GM19351 (cell line): ENCODE measurements at regions not wholly inside any gene's neighbourhood (a gene's known extent, or its start where the extent isn't known, plus 50 kb on each side); places are given as distances from the start of the nearest gene placed in this dataset.

Experiments used
- ATAC-seq: cut with Tn5 transposase; IDR thresholded peaks from one replicate; pipeline ENCODE4 v1.9.1; 2021; ENCODE audit warnings: mild to moderate bottlenecking, moderate library complexity; ENCODE audit not compliant: unreplicated experiment

GRCh38 chr16:59941594-59941993 is 1207.5 kb upstream of the GOT2 start:
- ATAC-seq: no peak

DNA sequence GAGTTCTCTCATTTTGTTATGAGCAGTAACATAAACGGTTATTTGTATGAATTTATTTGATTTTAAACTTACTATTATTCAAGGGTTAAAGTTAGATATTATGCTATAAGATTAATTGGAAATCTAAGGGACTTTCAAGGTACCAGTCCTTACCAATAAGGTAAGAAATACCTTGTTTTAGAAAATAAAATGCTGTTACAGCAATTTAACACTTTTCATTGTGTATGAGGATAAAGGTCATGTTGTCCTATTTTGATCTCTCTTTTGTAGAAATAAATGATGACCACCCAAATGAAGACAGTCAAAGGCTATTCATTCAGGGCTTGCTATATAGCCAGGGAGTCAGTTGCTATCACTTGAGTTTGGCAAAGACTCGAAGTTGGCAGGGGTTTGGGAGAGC is 1185.9 kb upstream of the GOT2 start:
- no peak for ATAC-seq

GRCh38 chr16:59913666-59914065 is 1179.5 kb upstream of the GOT2 start:
- no peak for ATAC-seq

DNA sequence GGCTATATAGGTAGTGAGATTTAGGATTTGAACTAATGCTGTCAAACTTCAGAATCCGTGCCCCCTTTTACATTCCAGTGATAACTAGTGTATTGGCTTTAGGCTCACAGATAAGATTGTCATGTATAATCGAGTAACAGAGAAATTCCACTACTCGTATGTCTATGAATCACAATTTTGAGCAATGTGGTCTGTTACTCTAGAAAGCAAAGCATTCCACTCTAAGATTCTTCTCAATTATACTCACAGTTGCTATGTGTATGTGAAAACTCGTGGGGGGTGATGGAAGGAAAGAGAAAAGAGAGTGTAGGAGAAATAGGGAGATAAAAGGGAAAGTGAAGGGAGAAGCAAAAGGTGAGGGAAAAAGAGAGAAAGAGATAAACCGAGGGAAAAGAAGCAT is 1175.1 kb upstream of the GOT2 start:
- ATAC-seq: no peak

GRCh38 chr16:59907611-59908010 is 1173.5 kb upstream of the GOT2 start:
- no peak for ATAC-seq

DNA sequence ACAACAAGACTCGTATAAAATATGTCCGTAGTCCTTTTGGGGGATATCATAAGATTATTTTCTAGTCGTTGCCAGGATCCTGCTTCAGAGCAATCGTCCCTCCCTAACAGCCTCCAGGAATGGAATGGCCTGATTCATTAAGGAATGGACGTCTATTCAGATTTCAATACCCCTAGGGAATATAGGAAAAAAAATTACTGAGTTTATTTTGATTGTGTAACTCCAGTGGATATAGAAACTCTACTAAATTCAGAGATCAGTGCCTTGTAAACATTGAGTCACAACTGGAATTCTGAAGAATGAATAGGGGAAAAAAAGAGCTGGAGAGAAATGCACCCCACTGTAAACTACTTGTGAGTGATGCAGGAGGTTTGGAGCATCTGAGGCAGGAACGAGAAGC is 1171.5 kb upstream of the GOT2 start:
- ATAC-seq: no peak

GRCh38 chr16:59905131-59905530 is 1171.0 kb upstream of the GOT2 start:
- no peak for ATAC-seq

DNA sequence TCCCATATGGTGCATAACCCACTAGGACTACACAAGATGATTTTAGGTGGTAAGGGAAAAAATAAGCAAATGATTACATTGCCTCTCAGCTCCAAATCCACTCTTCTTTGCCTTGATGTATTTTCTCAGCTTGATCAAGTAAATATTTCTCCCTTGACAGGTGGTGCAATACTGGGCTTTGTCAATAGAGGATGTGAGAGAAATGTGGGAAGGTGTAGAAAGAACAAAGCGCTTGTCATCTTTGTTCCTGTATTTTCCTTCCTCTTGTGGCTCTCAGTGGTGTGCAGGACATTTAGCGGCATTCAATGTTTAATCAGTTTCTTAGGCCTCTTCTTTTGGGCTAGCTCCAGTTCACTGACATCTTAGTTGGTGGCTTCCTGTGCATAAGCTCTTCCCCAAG is 1165.8 kb upstream of the GOT2 start:
- ATAC-seq: no peak

DNA sequence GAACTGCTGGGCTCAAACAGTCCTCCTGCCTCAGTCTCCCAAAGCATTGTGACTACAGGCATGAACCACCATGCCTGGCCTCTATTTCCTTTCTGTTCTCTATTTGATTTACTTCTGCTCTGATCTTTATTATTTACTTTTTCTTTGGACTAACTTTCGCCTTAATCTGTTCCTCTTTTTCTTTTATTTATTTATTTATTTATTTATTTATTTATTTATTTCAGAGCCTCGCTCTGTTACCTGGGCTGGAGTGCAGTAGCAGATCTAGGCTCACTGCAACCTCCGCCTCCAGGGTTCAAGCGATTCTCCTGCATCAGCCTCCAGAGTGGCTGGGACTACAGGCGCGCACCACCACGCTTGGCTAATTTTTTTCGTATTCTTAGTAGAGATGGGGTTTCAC is 1158.3 kb upstream of the GOT2 start:
- ATAC-seq: no peak

DNA sequence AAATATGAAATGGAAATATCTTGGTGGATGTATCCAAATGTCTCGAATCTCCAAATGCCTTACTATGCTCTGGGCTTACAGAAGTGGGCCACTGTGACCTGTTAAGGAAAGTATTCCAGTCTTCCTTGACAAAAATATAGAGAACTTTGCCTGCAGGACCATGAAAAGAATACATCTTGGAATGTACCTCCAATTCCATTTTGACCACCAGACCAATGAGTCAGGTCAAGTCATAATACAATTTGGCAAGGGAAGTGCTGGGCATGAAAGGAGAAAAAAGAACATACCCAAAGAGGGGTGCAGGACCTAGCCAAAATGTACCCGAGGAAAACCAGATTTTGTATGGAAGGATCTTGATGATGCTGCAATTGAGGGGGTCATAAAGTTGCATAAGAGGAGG is 1153.7 kb upstream of the GOT2 start:
- no peak for ATAC-seq

GRCh38 chr16:59886021-59886420 is 1151.9 kb upstream of the GOT2 start:
- ATAC-seq: no peak

DNA sequence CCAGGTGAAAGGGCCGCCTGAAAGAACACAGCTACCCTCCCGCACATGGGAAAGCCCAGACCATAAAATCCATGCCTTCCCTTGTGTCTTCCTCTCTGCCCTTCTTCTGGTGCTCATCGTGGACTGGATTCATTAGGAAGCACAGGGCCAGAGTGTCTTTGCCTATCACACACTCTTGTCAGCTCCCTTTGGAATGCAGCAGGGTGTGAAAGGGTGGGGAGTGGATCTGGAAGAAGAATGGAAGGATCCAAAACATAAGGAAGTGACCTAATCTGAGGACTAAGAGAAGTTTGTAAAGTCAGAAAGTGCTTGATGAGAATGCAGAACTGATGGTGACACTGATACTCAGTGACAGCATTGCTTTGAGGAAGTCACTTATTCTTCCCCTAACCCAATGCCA is 1147.3 kb upstream of the GOT2 start:
- no peak for ATAC-seq

GRCh38 chr16:59880611-59881010 is 1146.5 kb upstream of the GOT2 start:
- no peak for ATAC-seq

DNA sequence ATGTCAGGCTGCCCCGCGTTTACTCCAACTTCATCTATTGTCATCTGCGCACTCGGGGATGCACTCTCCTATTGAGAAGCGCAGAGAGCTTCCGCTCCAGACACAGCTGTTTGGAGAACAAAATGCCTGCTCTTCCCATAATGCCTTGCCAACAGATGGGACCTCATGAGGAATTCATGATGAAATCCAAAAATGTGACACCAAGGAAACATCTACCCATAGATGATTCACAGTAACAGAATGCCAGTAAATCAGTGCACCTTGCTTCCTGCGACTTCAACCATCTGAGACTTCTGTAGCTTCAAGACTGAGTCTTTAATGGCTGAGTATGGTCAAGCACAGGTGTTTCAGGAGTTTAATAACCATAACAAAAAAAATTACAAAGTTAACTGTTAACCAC is 1144.9 kb upstream of the GOT2 start:
- ATAC-seq: no peak

DNA sequence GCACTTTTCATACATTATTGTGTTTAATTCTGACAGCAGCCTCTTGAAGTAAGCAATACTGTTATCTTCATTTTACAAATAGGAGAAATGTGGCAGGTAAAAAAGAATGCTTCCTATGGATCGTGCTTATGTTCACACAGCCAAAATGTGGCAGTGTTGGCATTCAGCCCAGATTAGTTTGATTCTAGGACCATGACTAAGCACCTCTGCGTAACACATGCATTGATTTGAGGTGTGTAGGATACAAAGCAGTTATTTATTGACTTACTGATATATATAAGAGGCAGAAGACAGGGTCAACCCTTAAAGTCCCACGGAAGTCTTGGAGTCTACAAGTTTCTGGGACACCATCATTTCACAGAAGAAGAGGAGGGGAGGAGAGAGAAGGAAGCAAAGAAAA is 1144.4 kb upstream of the GOT2 start:
- no peak for ATAC-seq

- ATAC-seq: no peak
Measured at GRCh38 chr16:59864981-59865666, 1131.0 kb upstream of the GOT2 start.

GRCh38 chr16:59859676-59860402 is 1125.7 kb upstream of the GOT2 start:
- no peak for ATAC-seq

- no peak for ATAC-seq
Measured at GRCh38 chr16:59854846-59855439, 1120.8 kb upstream of the GOT2 start.

- ATAC-seq: no peak
Measured at GRCh38 chr16:59849716-59850115, 1115.6 kb upstream of the GOT2 start.

DNA sequence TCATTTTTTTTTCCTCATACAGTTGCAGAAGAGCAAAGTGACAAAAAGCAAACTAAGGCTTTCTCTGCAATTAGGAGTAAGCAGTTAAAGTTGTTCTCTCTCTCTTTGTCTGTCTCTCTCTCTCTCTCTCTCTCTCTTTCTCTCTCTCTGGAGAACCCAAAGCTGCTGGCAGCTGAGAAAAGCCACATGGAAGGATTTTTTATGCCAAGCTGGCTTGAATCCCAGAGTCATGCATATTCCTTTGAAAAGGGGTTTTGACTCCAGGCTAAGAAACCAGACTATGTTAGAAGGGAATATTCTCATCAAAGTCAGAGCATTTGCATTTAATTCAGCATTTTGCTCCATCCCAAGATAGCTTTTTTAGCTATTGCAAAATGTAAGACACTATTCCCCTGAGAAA is 1114.2 kb upstream of the GOT2 start:
- no peak for ATAC-seq

GRCh38 chr16:59840169-59840568 is 1106.1 kb upstream of the GOT2 start:
- ATAC-seq: no peak

GRCh38 chr16:59826767-59827166 is 1092.7 kb upstream of the GOT2 start:
- no peak for ATAC-seq
